Coronary artery (tissue), 2 donors: ENCODE measurements at regions not wholly inside any gene's neighbourhood (a gene's known extent, or its start where the extent isn't known, plus 50 kb on each side); places are given as distances from the start of the nearest gene placed in this dataset.

Experiments
- DNase-seq: peaks from one replicate; pipeline ENCODE4 v3.0.0-alpha.2; 2017; ENCODE audit warnings: low spot score
- H3K27ac ChIP-seq, 2 donors: fragments of 200-600 bp; sonication (generic); one replicate each; pipeline ENCODE4 v1.5.1; 2016 to 2019
- H3K4me3 ChIP-seq: fragments of 200-600 bp; sonication (generic); 2 replicates; pipeline ENCODE4 v1.5.1; 2016; ENCODE audit warnings: mild to moderate bottlenecking, moderate library complexity
- TF ChIP-seq, protein P1 (sequence below): fragments of 200-600 bp; sonication (generic); IDR thresholded peaks from one replicate; pipeline ENCODE4 v1.5.1; 2019; ENCODE audit warnings: antibody characterized with exemption

- Histone ChIP-seq H3K4me3 (no peak overlapping the region), H3K27ac (no peak overlapping the region)
- TF ChIP-seq, protein P1, sequence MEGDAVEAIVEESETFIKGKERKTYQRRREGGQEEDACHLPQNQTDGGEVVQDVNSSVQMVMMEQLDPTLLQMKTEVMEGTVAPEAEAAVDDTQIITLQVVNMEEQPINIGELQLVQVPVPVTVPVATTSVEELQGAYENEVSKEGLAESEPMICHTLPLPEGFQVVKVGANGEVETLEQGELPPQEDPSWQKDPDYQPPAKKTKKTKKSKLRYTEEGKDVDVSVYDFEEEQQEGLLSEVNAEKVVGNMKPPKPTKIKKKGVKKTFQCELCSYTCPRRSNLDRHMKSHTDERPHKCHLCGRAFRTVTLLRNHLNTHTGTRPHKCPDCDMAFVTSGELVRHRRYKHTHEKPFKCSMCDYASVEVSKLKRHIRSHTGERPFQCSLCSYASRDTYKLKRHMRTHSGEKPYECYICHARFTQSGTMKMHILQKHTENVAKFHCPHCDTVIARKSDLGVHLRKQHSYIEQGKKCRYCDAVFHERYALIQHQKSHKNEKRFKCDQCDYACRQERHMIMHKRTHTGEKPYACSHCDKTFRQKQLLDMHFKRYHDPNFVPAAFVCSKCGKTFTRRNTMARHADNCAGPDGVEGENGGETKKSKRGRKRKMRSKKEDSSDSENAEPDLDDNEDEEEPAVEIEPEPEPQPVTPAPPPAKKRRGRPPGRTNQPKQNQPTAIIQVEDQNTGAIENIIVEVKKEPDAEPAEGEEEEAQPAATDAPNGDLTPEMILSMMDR = no peak
- DNase-seq = no peak
Observed at GRCh38 chr17:71453876-71454422, 666.9 kb upstream of the SOX9 start.

- no peak overlapping the region for H3K27ac ChIP-seq
- no peak for DNase-seq
- no peak overlapping the region for H3K4me3 ChIP-seq
- TF ChIP-seq, protein P1 = no peak
Observed at GRCh38 chr17:71455219-71455618, 665.6 kb upstream of the SOX9 start.

DNA sequence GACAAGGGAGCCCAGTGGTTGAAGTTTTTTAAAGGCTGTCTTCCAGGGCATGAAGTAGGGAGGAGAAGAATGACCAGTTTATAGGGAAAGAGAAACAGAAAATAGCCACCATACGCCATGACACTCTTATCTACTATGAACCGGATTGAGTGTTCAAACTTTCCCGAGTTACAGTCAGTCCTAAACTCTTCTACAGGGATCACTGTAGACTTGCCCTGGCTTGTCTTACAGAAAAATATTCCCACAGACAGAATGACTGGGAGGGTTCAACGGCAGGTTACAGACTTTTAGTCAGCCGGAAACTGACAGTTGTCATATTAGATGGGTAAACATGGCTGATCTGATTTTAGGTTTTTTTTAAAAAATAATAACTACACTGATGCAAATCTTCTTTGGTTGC, 662.5 kb upstream of the SOX9 start:
- no peak overlapping the region for H3K4me3 ChIP-seq
- TF ChIP-seq, protein P1 = no peak
- H3K27ac ChIP-seq = no peak overlapping the region
- no peak for DNase-seq

DNA sequence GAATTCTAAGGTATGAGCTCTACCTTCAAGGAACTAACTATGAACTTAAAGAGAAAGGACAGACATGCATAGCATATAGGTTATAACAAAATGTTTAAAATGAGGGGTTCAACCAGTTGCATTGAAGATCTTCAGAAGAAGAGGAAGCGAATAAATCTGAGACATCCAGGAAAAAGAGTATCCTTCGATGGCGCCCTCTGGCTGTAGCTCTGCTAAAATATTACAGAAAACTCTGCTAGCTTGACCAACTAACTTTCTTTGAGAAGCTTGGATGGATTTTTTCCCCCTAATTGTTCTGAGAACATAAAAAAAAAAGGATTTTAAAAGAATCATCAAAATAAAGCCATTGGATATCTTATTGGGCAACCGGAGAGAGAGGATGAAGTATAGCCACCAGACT, 659.9 kb upstream of the SOX9 start:
- no peak for DNase-seq
- TF ChIP-seq, protein P1 = no peak
- Histone ChIP-seq H3K27ac (no peak overlapping the region), H3K4me3 (no peak overlapping the region)

GRCh38 chr17:71461498-71462169, 659.2 kb upstream of the SOX9 start:
- no peak overlapping the region for H3K4me3 ChIP-seq
- TF ChIP-seq, protein P1 = no peak
- no peak overlapping the region for H3K27ac ChIP-seq
- no peak for DNase-seq

DNA sequence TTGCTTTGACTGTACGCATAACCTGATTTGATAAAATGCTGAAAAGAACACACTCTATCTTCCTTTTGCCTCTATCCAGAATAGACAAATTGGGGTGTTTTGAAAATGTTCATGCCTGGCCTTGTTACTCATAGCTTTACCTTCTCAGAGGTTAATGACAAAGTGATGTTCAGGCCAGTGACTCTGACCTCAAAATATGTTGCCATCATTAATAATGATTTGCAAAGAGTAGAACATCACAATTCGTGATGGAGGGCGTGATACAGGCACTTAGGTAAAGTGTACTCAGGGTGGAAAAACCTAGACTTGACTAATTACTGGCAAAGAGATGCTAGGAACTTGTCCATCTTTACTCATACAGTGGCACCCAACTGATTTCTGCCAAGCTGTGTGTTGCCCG, 656.6 kb upstream of the SOX9 start:
- no peak overlapping the region for H3K27ac ChIP-seq
- TF ChIP-seq, protein P1 = no peak
- no peak for DNase-seq
- no peak overlapping the region for H3K4me3 ChIP-seq

DNA sequence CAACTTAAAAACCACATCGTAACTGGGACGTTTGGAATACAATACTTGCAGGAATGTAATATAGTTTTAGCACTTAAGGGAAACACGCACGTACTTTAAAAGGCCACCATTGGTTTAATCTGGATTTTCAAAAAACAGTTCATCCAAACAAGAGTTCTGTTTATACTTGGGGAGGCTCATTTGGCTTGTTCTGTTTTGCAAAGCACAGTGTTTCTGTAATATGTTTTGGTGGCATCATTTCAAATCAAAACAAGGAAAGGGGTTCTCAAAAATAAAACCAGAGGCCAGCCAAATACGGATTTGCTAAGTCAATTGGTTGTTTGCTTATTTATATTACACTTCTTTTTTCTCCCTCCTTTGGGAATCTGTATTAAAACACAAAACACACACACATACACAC, 656.1 kb upstream of the SOX9 start:
- H3K27ac ChIP-seq = no peak overlapping the region
- TF ChIP-seq, protein P1 = no peak
- no peak for DNase-seq
- H3K4me3 ChIP-seq = no peak overlapping the region
